GM21717 (cell line): ENCODE measurements at regions not wholly inside any gene's neighbourhood (a gene's known extent, or its start where the extent isn't known, plus 50 kb on each side); places are given as distances from the start of the nearest gene placed in this dataset.
"Not testable (repeated sequence)": the region's sequence is repeated elsewhere in the genome, so short reads cannot be mapped to it uniquely, and the experiment has no call there.

Source experiments
- ATAC-seq: cut with Tn5 transposase; IDR thresholded peaks from one replicate; pipeline ENCODE4 v1.9.1; 2021; ENCODE audit warnings: mild to moderate bottlenecking, moderate library complexity; ENCODE audit not compliant: unreplicated experiment

DNA sequence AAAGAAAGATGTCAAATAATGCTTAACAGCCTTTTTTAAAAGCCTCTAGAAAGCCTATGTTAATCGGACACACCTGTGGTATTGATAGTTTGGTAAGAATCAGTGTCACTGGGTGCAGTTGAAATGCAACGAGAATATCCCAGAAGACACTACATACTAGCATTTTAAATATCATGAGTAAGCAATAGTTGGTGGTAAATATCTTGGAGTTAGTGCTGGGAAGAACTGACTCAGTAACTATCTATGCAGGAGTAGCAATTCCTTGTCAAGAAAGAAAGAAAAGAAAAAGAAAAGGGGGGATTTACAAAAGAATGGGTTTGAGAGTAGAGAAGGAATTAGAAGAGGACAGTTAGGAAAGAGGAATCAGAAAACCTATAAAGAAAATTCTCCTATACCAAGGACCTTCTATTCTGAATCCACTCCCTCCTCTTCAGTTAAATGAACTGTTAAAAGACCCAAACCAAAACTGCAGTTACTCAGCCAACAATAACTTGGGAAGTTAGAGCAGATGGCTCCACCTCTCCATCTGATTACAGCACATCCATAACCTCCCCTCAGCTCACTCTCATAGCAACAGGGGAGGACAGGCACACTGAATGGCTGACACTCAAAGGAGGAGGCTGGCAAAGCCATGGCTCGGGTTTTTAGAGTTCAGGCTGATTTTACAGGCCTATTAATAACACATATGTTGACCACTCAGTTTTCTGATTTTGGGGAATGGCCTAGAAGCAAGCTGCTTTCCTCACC, 207.6 kb upstream of the MDFIC2 start:
- no peak for ATAC-seq

DNA sequence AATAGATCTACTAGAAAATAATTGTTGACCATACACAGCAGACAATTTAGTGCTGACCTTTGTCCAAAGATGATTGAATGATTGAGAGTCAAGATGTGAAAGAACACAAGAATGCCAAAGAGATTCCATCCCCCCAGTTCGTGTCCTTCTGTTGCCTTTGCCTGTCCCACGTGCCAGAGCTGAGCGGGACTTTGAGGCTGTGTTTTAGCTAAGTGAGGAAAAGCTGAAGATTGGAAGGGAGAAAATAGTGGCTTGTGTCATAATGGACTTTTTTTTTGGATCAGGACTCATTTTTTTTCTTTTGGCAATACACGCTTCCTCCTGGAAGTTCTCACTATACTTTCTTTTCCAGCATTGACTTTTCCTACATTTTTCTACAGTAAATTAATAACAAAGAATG, 206.6 kb upstream of the MDFIC2 start:
- ATAC-seq = no peak

DNA sequence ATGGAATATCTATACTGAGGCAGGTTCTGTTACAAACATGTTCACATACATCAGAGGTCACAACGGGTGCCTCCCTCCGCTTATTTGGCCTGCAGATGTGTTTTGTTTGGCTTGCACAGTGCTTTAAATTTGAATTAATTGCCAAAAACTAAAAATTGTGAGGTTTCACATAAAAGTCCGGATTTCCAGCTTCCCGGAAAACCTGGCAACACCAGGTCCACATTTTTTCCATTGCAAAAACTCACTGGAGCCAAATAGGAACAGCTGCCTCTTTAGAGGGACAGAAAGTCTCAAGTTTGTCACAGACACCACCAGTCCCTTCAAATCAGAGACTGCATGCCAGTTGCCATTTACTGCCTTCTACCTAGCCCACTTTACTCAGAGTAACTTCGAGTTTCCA, 205.9 kb upstream of the MDFIC2 start:
- ATAC-seq = no peak

DNA sequence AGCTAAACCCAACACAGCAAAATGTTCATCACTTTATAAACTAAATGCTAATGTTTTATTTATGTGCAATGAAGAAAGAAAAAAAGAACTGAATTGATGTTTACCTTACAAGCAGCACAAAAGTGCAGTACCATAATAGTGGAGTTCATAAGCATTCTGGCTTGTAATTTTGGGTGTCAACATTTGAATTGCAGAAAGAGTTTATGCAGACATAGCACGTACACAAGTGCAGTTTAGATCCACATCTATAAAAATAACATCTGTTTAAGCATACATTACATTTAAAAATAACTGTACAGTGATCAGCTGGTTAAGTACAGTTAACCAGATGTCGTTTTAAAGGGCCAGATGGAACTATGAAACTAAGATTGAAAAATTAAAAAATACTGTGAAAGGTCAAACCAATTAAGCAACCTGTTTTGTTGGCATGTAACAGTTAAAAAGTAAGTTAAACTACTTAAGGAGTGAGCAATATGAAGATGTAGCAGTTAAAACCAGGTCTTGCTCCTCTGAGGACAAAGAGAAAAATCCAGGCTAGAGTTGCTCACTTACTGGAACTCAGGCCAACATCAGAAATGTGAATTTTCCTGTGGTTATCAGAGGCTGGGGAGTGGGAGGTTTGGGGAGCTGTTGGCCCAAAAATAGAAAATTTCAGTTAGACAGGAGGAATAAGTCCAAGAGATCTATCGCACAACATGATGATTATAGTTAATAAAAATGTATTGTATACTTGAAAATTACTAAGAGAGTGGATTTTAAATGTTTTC, 204.9 kb upstream of the MDFIC2 start:
- ATAC-seq = no peak

DNA sequence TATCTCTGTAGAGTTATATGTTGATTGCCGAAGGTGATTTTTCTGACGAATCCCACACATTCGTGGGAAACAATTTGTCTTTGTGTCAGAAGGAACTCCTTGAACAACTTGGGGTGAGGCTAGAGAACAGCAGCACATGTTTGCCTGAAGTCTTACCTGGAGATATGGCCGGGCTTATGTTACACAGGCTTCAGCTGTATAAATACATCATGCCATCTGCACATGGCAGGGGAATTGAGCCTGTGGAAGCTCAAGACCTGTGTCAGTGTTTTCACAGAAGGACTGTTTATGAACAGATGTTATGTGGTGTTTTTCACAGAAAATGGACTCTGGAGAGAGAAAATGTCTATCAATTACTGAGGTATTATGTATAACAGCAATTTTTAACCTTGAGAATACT, 203.6 kb upstream of the MDFIC2 start:
- ATAC-seq = no peak

DNA sequence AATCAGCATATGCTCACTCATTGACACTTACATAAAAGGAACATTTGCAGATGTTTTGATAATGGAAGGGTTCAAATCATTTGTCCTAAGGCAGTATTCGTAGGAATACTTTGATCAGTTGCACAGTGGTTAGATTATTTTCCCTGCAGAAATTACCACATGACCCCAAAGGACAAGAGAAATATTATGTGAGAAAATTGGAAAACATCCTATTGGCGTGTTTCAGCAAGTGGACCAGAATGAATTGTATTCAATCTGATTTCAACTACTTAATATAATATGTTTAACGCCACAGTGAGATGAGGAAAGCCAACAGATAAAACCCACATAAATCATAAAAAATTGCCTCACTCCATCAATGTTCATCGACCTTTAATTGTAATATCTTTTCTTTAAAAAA, 195.0 kb upstream of the MDFIC2 start:
- no peak for ATAC-seq

DNA sequence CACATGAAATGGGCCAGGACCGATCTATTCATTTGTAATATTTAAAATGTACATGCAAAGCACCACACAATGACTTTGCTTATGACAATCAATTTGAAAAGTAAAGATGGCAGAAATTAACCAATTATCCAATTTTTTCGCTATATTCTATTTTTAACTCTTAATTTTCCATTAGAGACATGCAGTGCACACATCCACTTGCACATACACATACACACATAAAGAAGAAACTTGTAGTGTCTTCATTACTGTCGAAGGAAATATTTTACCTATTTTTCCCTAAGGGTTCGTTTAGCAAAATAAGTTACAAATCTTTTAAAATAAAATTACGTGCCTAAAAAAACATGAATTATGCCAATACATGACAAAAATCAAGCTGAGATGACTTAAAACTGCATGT, 194.3 kb upstream of the MDFIC2 start:
- no peak for ATAC-seq

DNA sequence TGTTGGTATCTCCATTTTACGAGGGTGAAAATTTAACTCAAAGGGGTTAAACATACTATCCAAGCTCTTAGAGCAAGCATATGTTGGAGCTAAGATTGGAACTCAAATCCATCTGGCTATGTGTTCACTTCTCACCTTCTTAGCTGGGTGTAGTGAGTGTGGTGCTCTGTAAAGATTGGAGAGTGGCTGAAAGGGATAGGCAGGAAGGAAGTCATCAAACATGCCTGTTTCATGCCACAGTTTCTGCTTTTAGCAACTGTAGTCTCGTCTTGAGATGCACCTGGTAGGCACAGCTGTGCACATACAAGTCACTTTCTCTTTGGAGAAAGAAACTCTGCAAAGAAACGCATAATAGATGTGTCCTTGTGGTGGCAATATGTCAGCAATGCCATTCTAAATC, 189.1 kb upstream of the MDFIC2 start:
- ATAC-seq = no peak

DNA sequence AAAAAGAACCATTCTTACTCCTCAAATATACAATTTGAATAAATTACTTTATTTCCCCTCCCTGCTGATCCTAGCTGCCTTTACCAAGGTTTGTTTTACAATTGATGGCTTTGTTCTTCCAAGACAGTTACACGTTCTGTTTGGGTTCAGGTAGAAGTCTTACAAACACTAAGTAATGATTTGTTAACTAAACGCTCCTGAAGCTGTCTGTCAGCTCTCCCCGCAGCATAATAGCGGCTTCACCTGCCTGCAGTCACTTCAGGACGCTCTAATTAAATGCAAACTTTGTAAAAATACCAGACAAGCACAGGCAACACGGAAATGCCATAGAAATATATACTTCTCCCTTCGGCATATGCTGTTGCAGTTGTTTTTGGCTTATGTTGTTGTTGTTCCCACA, 176.4 kb upstream of the MDFIC2 start:
- no peak for ATAC-seq

DNA sequence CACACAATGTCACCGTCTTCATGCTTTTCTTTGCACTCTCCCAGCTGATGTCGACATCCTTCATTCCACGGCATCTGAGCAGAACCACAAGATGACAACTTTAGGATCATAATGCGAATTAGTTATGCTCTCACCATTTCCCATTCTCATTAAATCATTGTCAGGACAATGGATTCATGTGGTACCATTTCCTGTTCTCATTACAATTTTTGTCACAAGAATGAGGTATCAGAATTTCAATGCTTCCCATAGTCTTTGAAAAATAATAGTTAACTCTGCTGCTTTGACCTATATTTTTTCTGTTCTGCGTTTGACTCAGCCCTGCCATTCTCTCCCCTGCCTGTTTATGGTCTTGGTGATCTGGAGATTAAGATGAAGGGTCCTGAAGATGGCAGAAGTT, 175.7 kb upstream of the MDFIC2 start:
- no peak for ATAC-seq

DNA sequence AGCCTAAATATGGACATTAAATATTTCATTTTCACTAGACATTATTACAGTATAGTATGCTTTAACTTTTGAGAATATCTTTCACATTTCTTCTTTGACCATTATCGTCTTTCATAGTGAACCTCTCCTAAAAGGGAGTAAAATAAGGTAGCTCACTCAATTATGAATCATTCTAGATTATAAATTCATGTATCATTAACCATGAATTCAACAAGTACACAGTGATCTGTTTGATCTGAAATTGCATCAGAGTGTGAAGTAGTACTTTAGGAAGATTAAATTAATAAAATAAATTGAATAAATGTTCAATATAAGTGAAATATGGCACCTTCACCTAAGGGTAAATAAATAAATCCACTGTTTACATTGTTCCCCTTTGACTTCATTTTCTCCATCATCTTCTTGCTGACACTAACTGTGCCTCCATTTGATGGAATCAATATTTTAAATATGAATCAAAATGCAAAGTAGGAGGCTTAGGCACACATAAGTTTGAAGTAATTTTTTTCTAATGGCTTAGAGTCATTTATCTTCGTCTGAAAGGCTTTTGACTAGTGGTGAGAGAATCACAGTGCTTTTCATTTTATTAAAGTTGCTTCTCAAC, 174.1 kb upstream of the MDFIC2 start:
- ATAC-seq = no peak

DNA sequence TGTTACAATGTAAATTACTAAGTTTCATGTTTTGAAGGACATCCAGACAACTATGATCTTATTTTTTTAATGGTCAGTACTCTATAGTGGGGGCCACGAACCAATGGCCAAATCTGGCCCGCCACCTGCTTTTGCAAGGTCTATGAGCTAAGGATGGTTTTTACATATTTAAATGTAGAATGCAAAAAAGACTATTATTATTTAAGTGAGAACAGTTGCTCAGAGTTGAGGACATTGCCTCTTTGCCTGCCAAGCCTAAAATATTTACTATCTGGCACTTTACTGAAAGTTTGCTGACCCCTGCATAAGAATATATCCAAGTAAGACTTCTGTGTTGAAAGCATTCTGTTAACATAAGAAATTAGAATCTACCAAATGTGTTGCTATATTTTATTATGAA, 163.7 kb upstream of the MDFIC2 start:
- ATAC-seq = no peak

DNA sequence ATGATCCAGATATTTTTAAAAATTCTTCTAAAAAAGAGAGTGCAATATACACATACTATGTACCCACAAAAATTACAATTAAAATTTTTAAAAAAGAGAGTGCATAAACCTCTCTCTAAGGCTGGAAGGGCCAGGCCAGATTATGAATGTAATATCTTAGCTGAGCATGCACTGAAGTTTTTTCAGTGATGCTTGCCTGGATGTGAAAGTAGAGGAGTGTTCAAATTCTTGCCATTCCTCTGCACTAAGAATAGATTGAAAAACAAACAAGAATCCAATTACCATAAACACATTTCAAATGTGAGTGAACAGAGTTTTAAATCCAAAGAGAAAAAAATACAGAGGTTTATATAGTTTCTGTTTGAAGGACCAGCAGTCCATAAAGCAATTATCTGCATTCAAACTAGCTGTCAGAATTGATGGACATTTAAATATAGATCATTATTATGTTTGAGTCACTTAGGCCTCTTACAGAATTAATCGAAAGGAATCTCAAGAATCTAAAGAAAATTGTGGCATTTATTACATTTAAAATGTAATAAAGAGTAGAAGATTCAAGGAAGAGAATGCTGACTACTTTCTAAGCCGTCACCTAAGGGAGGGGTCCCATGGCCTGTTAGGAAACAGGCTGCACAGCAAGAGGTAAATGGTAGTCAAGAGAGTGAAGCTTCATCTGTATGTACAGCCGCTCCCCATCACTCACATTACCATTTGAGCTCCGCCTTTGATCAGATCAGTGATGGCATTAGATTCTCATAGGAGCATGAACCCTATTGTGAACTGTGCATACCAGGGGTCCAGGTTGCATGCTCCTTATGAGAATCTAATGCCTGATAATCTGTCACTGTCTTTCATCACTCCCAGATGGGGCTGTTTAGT, 159.3 kb upstream of the MDFIC2 start:
- no peak for ATAC-seq

DNA sequence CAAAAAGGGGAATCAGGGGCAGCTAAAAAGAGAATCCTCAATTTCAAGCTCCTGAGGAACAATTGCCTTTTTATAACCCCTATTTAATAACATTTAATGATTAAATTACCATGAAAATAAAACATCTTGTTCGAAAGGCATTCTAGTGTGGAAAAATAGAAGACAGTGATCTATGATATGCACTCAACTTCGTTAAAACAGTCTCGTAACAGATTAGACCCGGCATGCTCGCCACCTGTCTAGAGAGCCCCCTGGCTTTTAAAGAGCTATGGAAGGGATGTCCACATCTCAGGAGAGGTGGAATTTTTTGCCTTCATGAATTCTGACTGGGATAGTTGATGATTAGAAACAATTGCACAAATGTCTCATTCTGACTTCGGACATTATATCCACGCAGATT, 153.7 kb upstream of the MDFIC2 start:
- no peak for ATAC-seq

DNA sequence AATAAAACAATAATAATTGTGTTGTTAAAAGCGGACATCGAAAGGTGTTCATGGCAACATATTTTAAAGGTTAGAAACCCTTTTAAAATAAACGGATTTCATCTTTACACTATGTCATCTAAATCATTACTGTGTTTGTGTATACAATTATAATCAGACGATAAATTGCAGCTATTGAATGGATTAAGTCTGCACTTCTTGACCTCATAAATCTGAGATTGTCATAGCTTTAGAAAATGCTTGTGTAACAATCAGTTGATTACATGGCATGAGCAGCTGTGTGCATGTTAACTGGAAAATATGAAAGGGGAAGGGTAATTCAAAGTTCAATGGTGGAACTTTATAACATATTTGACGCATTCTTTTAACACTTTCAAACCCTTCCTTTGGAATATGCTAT, 152.4 kb upstream of the MDFIC2 start:
- no peak for ATAC-seq

DNA sequence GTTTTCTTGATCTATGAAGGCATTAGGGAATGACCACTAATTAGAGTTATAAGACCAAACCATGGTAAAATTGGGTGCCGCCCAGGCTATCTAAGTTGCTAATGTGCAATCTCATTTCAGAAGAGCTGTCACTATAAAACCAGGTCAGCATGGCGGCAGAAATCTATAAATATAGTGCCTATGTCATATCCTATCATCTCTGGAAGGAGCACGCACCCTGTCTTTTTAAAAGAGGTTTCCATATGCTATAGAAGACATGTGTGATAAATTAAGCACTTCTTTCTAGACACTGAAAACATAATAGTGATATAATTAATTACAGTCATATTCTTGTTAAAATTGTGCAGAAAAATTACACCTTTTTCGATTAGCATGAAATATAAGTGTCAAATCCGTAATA, 152.0 kb upstream of the MDFIC2 start:
- ATAC-seq = no peak

DNA sequence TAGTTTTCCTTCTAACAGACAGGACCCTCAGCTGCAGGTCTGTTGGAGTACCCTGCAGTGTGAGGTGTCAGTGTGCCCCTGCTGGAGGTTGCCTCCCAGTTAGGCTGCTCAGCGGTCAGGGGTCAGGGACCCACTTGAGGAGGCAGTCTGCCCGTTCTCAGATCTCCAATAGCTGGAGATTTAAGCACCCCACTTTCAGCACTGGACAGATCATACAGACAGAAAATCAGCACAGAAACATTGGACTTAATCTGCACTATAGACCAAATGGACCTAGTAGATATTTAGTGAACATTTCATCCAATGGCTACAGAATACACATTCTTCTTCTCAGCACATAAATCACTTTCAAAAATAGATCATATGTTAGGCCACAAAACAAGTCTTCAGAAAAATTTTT, 137.8 kb upstream of the MDFIC2 start:
- ATAC-seq = not testable (repeated sequence)

DNA sequence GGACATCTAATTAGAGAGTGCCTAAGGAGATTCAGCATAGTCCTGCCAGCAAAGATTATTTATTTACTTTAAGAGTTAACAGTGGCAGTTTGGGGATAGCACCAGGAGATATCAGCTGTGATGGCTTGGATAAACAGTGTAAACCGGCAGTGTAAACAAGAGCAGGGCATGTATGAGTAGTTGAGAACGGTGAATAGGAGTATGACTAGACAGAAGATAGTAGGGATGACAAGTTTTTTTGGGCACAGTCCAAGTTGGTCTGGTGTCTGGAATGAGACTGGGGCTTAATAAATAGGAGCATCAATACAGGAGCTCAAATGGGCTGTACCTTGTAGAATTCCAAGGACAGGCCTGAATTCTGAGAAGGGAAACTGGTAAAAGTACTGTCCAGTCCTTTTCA, 123.0 kb upstream of the MDFIC2 start:
- ATAC-seq = not testable (repeated sequence)

DNA sequence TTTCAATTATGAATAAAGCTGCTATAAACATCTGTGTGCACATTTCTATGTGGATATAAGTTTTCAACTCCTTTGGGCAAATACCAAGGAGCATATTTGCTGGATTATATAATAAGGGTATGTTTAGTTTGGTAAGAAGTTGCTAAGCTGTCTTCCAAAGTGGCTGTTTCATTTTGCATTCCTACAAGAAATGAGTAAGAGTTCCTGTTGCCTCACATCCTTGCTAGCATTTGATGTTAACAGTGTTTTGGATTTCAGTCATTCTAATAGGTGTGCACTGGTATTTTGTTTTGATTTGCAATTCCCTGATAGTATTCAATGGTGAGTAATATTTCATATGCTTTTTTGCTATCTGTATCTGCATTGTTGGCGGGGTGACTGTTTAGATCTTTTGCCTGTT, 120.7 kb upstream of the MDFIC2 start:
- no peak for ATAC-seq

DNA sequence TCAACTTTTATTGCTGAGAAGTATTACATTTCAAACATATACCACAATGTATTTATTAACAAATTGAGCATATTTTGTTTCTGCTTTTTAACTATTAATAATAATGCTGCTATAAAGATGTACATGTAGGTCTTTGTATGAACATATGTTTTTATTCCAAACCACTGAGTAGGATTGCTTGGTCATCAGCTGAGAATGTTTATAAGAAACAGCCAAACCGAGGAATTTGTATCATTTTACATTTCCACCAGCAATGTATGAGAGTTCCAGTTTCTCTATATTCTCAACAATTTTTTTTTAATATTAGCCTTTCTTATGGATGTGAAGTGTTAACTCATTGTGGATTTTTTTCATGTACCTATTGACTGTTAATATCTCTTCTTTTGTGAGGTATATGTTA, 119.5 kb upstream of the MDFIC2 start:
- ATAC-seq = no peak

DNA sequence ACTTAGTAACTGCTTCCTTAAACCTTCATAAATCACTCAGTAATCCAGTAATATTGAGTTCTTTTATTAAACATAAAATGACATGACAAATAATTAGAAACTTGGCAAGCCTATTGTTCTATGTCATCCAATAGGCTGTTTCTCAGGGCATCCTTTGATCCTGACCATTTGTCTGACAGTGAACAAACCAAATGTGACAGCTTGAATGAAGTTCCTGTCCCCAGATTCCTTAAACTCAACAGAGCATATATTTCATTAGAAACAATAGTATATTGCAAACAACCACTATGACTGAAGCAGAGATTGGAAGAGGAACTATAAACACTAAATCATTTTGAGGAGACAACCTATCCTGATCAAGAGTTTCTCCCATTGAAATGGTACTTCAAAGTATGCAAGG, 113.6 kb upstream of the MDFIC2 start:
- no peak for ATAC-seq
